ENCODE measurements at regions not wholly inside any gene's neighbourhood (a gene's known extent, or its start where the extent isn't known, plus 50 kb on each side); places are given as distances from the start of the nearest gene placed in this dataset.
"Not testable (repeated sequence)": the region's sequence is repeated elsewhere in the genome, so short reads cannot be mapped to it uniquely, and the experiment has no call there.

DNA sequence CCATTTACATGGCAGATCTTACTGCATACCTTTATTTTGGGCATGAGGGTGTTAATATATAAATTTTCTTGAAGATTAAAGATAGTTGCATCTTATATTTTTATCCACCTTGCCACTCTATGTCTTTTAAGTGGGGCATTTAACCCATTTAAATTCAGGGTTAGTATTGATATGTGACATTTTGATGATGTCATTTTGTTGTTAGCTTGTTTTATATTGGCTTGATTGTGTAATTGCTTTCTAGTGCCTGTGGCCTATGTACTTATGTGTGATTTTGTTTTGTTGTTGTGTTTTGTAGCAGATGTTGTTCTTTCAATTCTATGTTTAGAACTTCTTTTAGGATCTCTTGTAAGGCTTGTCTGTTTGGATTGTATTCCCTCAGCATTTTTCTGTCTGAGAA lies 939.9 kb upstream of the CDH9 start:
- DNase-seq, result no peak

DNA sequence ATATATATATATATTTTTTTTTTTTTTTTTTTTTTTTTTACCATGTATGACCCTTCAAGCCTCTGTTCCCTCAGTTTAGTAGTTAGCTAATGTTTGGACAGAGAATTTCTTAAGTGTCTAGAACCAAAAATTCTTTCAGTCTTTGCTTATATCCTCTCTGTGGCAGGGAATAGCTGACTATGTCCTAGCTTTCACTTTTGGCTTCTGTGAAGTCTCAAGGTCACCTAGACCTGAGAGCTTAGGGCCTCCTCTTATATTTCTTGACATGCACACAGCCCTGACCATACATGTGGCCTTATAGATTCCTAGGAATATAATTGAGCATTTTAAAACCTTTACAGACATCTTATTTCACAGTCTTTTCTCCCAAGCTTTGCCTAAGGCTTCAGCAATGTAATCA lies 930.8 kb upstream of the CDH9 start:
- DNase-seq, result no peak

DNA sequence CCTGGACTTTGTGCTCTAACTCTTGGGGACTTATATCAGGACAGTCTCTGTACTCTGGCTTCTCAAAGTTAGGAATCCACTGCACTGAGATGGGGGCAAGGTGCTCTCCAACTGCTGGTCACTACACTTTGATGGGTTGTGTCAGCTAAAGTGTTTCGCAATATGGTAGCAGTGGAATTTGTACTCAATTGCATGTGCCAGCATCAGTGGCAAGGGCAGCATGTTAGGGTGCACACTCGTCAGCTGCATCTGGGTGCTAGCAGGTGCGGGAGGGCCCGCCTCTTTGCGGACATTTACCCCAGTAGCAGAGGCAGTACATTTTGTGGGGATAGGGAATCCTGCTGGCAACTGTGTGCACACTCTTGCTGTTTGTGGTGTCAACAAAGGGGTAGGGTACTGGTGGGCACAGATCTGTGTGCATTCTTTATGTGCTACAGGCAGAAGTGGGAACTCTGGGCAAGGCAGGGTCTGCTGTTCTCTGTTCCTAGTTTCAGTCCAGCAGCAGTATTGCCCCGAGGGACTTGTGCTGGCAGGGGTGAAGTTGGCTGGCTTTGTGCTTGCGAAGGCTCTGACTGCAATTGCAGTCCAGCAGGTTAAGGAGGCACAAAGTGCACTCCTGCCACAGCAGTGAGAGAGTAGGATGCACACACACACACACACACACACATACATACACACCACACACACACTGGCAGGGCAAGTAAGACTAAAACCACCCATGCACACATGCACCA lies 924.8 kb upstream of the CDH9 start:
- no peak for DNase-seq

DNA sequence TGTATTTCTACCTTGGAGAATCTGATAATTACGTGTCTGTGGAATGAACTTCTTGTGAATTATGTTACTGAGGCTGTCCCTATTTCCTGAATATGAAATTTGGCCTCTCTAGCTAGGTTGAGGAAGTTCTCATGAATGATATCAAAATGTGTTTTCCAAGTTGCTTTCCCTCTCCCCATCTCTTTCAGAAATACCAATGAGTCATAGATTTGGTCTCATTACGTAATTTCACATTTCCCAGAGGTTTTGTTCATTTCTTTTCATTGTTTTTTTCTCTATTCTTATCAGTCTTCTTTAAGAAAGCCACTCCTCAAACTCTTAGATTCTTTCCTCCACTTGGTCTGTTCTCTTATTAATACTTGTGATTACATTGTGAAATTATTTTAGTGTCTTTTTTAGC lies 923.8 kb upstream of the CDH9 start:
- DNase-seq, result no peak

DNA sequence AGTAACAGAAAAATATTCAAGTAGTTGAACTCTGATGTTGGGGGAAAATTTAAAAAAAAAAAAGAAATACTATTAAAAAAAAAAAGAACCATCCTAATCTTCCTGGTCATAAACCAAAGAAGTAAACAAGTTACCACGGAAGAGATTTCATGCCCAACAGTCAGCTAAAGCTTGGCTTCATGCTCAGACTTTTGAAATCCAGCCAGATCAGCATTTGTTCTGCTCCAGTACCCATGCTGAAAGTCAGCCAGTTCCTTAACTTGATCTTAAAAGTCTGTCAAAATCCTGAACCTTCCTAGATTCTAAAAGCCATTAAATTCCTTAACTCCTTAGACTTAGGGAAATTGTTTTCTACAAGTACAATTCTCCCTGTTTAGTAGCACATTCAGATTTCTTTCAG lies 908.7 kb upstream of the CDH9 start:
- no peak for DNase-seq

DNA sequence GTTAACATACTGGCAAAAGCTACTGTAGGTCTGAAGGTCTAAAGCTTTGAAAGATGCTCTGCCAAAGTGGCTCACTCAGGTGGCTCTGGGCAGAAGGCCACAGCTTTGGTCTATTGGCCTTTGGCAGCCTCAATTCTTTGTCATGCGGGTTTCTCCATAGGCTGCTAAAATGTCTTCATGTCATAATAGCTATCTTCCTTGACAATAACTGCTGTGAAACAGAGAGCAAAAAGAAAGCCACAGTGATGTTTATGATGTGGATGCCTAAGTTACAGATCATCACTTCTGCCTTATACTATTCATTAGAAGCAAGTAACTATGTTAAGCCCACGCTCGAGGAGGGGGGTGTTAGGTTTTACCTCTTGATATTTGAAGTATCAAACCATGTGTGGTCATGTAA lies 906.1 kb upstream of the CDH9 start:
- DNase-seq, result no peak

DNA sequence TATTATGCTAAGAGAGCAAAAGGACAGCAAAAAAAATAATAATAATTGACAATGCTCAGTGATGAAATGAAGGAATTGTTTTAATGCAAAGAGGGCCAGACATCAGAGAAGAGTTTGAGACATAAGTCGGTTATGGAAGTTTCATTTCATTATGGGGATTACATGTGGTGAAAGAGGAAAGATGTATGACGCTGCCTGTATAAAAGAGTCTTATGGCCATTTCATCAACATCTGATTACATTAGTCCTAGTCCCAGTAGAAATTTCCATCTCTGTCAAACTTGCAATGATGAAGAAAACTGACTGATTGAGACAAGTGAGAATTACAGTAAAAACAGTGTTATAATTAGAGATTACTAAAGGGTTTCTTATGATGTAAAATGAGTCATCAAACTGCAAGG lies 900.6 kb upstream of the CDH9 start:
- DNase-seq, result no peak

DNA sequence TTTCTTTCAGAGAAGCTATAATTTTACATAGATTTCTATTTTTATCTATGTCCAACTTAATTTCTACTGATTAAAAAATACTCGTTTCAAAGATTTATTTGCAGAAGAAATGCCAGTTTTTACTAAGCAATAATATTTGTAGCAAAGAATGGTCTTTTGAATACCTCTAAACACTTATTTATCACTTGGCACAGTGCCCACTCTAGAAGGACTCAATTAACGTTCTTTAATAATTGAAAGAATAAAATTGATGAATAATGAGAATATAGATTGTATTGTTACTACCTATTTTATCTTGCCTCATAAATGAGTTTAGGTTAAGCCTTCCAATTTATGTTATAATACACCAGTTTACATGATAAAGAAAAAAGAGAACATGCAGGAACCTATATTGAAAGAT lies 889.7 kb upstream of the CDH9 start:
- no peak for DNase-seq

DNA sequence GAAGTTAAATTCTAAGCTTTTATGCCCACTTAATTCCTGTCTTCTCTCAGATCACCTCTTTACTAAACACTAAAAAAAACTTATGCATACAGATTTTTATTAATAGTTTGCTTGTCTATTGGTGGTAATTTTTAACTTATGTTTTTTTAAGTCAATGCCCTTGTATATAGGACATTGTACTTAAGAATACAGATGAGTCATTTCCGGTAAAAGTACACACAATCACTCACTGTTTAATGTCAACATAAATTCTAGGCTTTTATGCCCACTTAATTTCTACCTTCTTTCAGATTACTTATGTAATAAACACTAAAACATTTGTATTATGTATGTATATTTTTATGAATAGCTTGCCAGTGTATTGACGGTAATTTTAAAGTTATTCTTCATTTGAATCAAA lies 872.8 kb upstream of the CDH9 start:
- DNase-seq, result no peak

DNA sequence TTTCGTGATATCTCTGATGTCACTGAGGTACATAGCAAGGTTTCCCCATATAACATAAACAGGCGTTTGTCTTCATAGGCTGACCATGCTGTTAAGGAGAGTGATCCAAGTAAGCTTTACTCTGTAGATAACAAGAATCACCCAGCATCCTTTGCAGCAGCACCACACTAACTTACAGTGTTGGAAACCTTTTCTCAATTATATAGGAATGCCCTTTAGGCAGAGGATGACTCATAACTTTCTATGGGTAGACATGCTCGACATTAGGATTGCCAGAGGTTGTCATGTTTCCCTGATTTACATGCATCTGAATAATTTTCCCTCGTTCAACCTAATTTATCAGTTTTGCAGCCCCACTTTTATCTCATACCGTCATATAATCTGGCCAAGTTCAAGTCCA lies 870.0 kb upstream of the CDH9 start:
- no peak for DNase-seq

DNA sequence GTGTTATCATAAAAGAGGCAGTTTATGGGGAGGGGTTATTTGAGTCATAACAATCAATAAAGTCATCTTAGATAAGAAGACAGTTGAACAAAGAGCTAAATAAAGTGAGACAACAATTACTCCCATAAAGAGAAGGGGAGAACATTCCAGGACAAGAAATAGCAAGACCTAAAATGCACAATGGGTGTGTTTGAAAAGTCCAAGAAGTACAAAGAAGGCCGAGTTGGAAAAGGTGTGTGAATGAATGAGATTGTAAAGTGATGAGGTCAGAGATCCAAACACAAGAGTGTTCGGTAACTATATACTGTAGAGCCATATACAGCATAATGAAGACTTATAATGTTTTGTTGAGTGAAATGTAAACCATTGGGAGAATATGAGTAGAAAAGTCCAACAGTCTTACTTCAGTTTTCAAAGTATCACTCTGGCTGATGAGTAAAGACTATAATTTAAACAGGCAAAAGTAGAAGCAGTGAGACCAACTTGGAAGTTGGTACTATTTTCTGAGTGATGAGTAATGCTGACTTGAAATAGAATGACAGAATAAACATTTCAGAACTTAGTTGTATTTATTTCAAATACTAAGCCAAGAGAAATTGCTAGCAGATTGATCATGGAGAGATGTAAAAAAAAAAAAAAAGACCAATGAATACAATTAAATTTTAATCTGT lies 868.7 kb upstream of the CDH9 start:
- no peak for DNase-seq

DNA sequence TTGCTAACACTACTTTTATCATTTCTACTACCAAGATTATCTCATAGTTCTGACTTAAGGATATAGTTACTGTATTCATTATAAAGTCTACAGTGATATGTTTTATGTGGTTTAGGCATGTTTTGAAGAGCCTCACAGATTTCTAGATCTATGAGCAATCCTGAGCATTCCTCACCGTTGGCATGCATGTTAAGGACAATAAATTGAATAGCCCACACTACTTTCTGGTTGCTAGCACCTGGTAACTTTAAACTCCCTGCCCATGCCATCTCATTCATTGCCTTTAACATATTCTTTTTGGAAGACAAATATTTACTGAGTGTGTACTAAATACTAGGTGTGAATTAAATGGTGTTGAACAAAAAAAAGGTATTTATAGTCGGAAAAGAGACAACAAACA lies 868.1 kb upstream of the CDH9 start:
- no peak for DNase-seq

DNA sequence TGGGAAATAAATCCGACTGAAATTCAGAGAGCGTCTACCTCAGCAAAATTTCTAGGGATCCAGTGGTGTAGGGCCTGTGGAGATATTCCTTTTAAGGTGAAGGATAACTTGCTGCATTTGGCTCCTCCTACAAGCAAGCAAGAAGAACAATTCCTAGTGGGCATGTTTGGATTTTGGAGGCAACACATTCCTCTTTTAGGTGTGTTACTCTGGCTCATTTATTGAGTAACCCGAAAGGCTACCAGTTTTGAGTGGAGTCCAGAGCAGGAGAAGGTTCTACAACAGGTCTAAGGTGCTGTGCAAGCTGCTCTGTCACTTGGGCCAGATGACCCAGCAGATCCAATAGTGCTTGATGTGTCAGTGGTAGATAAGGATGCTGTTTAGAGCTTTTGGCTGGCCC lies 862.4 kb upstream of the CDH9 start:
- no peak for DNase-seq

DNA sequence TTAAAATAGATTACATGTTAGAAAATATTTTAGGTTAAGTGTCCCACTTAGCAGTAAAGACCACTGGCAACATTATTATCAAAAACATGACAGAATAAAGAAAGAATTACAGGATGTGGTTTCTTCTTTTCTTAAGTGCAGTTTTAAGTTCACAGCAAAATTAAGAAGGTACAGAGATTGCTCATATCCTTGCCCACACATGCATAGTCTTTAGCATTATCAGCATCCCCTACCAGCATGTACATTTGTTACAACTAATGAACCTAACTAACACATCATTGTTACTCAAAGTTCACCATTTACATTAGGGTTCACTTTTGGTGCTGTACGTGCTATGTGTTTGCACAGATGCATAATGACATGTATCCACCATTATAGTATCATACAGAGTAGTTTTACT lies 837.7 kb upstream of the CDH9 start:
- DNase-seq, result no peak

DNA sequence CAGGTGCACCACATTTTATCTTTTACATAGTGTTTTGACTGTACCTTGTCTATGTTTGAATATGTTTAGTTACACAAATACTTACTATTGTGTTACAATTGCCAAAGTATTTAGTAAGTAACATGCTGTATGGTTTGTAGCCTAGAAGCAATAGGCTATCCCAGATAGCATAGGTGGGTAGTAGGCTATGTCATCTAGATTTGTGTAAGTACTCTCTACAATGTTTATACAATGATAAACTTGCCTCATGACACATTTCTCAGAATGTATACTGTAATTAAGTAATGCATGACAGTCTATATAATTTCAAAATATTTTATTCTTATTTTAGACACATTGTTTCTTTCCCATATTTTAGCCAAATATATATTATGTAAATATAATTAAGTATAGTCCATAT lies 836.8 kb upstream of the CDH9 start:
- no peak for DNase-seq

DNA sequence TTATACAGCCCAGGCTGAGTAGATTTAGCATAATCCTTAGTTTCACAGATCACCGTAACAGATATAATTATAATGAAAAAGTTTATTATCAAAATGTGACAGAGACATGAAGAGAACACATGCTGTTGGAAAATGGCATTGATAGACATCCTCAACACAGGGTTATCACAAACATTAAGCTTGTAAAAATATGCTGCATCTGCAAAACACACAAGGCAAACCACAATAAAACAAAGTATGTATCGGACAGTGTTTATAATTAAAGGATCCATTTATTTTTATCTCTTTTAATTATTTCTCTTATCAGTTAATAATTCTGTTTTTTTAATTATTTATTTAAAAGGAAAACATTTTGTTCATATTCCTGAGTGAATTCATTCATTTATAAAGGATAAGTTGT lies 829.9 kb upstream of the CDH9 start:
- no peak for DNase-seq

DNA sequence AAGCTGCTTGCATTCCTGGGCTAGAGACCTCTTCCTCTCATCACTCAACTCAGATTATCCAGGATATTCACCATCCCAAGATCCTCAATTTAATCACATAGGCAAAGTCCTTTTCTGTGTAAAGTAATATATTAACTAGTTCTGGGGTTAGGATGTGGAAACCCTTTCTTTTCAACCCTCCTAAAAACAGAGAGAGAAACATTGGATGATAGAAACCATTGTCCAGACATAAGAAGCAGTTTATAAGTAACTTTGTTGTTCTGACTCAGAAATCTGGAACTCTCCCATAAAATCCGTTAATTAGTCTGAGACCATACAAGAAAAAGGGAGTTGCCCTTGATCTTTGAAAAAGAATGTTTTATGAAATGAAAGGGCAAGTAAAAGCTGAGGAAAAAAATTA lies 817.1 kb upstream of the CDH9 start:
- no peak for DNase-seq

DNA sequence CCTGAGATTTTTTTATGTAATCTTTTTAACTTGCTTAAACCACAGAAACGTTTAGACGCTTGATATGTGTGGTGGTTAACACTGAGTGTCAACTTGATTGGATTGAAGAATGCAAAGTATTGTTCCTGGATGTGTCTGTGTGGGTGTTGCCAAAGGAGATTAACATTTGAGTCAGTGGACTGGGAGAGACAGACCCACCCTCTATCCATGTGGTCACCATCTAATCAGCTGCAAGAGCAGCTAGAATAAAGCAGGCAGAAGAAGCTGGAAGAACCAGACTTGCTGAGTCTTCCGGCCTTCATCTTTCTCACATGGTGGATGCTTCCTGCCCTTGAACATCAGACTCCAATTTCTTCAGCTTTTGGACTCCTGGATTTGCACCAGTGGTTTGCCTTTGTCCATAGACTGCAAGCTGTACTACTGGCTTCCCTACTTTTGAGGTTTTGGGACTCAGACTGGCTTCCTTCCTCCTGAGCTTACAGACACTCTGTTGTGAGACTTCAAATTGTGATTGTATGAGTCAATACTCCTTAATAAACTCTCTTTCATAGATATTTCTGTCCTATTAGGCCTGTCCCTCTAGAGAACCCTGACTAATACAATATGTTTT lies 816.0 kb upstream of the CDH9 start:
- DNase-seq, result no peak

DNA sequence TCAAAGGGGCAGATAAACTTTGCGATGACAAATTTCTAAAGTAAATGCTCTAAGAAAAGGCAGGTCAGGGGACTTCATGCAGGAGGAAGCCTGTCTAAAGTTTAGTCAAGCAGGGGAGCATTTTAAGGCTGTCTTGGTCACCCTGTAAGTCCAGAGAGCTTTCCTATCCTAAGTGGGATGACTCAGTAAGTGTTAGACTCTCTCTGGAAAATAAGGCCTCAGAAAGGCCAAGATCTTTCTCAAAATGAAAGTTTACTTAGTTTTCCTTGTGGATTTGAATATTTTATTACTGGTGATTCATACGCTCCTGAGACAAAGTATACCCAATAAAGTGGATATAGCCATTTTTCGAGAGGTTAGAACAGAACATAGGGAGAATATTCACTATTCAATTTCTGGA lies 806.9 kb upstream of the CDH9 start:
- DNase-seq, result no peak

DNA sequence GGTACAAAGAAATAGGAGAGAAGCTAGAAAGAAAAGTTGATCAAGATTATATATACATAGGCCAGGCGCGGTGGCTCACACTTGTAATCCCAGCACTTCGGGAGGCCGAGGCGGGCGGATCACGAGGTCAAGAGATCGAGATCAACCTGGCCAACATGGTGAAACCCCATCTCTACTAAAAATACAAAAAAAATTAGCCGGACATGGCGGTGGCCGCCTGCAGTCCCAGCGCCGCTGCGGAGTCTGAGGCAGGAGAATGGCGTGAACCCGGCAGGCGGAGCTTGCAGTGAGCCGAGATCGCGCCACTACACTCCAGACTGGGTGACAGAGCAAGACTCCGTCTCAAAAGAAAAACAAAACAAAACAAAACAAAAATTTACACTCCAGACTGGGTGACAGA lies 798.3 kb upstream of the CDH9 start:
- DNase-seq, result not testable (repeated sequence)

DNA sequence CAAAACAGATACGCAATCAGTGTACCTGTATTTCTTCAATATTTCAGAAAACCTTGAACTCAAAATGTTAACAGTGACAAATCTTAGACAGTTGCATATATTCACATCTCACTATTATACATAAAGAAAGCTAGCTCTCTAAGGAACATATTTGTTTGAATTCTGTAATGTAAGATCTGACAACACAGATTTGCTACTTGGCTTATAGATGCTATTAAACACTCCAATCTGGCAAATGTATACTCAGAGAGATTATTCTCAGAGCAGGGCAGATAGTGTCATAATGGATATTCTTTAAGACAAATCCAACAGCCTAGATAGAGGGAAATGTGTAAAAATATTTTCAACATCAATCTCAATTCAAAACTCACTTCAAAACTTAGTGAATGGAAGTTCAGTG lies 794.5 kb upstream of the CDH9 start:
- DNase-seq, result no peak

DNA sequence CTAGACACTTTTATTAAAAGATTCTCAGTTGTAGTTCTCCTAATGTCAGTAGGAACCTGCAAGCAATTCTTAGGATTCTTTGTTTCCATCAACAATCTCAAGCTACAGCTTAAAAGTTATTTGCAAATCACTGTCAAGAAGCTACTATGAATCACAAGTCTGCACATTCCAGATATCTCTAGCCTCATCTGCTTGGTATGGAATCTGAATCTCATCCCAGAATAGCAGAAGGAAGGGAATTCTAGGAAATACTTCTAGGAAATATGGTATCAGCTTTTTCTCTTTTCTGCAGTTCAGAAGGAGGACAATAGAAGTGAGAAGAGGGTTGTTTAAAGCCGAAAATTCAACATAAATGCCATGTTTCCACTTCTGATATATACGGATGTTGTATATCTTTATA lies 792.2 kb upstream of the CDH9 start:
- DNase-seq, result no peak

DNA sequence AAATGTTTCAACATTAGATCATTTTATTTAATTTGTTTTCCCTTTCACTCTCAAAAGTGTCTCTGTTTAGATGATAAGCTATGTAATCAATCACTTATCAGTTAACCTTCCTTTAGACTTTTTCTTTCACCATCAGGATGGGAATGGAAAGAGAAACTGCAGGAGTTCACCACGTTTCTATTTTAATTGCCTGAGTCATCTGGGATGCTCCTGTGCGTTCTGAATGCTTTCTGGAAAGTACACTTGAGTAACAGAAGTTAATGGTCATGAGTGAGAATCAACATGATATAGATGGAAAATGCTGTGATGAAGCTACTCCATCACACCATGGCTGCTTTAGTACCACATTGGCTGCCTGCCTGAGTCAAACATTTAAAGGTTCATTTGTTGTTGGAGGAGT lies 783.3 kb upstream of the CDH9 start:
- no peak for DNase-seq

DNA sequence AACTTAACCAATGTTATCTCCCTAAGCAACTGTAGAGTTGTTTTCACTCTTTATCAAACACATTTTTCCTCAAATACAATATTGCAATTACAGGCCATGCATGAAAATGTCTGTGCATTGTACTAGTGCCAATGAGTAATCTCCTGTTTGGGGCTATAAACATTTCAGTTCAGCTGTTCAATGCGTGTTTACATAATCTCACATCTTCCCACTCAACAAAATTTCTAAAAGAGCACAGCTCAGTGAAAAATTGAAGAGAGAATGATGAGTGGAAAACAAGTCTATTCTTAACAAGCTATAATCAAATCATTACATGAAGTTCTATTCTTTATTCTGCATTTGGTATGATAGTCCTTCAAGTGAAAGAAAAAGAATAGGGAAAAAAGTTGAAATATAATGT lies 780.5 kb upstream of the CDH9 start:
- DNase-seq, result no peak
